H9 (cell line): ENCODE measurements at regions not wholly inside any gene's neighbourhood (a gene's known extent, or its start where the extent isn't known, plus 50 kb on each side); places are given as distances from the start of the nearest gene placed in this dataset.
"Not testable (repeated sequence)": the region's sequence is repeated elsewhere in the genome, so short reads cannot be mapped to it uniquely, and the experiment has no call there.

Experiments used
- DNase-seq: peaks from one replicate; pipeline ENCODE4 v3.0.0-alpha.2; 2017
- H2AFZ ChIP-seq: one replicate; pipeline ENCODE4 v1.6.1; 2013; ENCODE audit warnings: mild to moderate bottlenecking, low read length, control low read depth, moderate library complexity
- H2AK5ac ChIP-seq: 2 replicates; pipeline ENCODE4 v1.6.1; 2013; ENCODE audit warnings: low read length, control low read depth, mixed read lengths; ENCODE audit not compliant: insufficient read length
- H2BK120ac ChIP-seq: one replicate; pipeline ENCODE4 v1.6.1; 2013; ENCODE audit warnings: low read depth, mild to moderate bottlenecking, low read length, control low read depth, inconsistent platforms; ENCODE audit not compliant: poor library complexity, severe bottlenecking
- H2BK12ac ChIP-seq: 2 replicates; pipeline ENCODE4 v1.6.1; 2013; ENCODE audit warnings: low read length, control low read depth, mixed read lengths, low read depth; ENCODE audit not compliant: insufficient read length
- H2BK15ac ChIP-seq: 2 replicates; pipeline ENCODE4 v1.6.1; 2013; ENCODE audit warnings: low read depth, low read length, control low read depth
- H2BK20ac ChIP-seq: one replicate; pipeline ENCODE4 v1.6.1; 2013; ENCODE audit warnings: low read depth, mild to moderate bottlenecking, low read length, control low read depth, inconsistent platforms; ENCODE audit not compliant: poor library complexity, severe bottlenecking
- H2BK5ac ChIP-seq: 2 replicates; pipeline ENCODE4 v1.6.1; 2013; ENCODE audit warnings: low read length, control low read depth, mixed read lengths; ENCODE audit not compliant: insufficient read length
- H3K14ac ChIP-seq: 2 replicates; pipeline ENCODE4 v1.6.1; 2013; ENCODE audit warnings: low read length, control low read depth; ENCODE audit not compliant: insufficient read depth
- H3K18ac ChIP-seq: 2 replicates; pipeline ENCODE4 v1.6.1; 2013; ENCODE audit warnings: low read depth, mild to moderate bottlenecking, mixed read lengths, low read length, control low read depth; ENCODE audit not compliant: insufficient read length
- H3K23ac ChIP-seq: 2 replicates; pipeline ENCODE4 v1.6.1; 2013; ENCODE audit warnings: low read length, control low read depth, mixed read lengths, low read depth; ENCODE audit not compliant: insufficient read length
- H3K23me2 ChIP-seq: 2 replicates; pipeline ENCODE4 v1.6.1; 2013; ENCODE audit warnings: low read depth, mild to moderate bottlenecking, mixed read lengths, low read length, control low read depth; ENCODE audit not compliant: insufficient read length, poor library complexity, severe bottlenecking
- H3K27ac ChIP-seq: 2 replicates; pipeline ENCODE4 v1.5.1; 2013; ENCODE audit warnings: low read length, control low read depth, mixed read lengths, low read depth; ENCODE audit not compliant: insufficient read length
- H3K27me3 ChIP-seq: 2 replicates; pipeline ENCODE4 v1.6.1; 2013; ENCODE audit warnings: low read length, control low read depth, inconsistent platforms; ENCODE audit not compliant: insufficient read depth
- H3K4ac ChIP-seq: 2 replicates; pipeline ENCODE4 v1.6.1; 2013; ENCODE audit warnings: low read depth, mild to moderate bottlenecking, control low read depth, inconsistent platforms, low read length, moderate library complexity
- H3K4me1 ChIP-seq: 2 replicates; pipeline ENCODE4 v1.6.1; 2013; ENCODE audit warnings: low read length, control low read depth, inconsistent platforms; ENCODE audit not compliant: insufficient read depth
- H3K4me2 ChIP-seq: 2 replicates; pipeline ENCODE4 v1.6.1; 2013; ENCODE audit warnings: low read length, control low read depth, mixed read lengths; ENCODE audit not compliant: insufficient read length, insufficient read depth
- H3K56ac ChIP-seq: 2 replicates; pipeline ENCODE4 v1.6.1; 2013; ENCODE audit warnings: low read depth, mild to moderate bottlenecking, mixed read lengths, low read length, control low read depth; ENCODE audit not compliant: insufficient read length
- H3K79me1 ChIP-seq: 2 replicates; pipeline ENCODE4 v1.6.1; 2013; ENCODE audit warnings: low read depth, mild to moderate bottlenecking, moderate library complexity, low read length, control low read depth, inconsistent platforms; ENCODE audit not compliant: insufficient read depth, poor library complexity, severe bottlenecking
- H3K79me2 ChIP-seq: 2 replicates; pipeline ENCODE4 v1.6.1; 2013; ENCODE audit warnings: low read length, control low read depth, inconsistent platforms; ENCODE audit not compliant: insufficient read depth
- H3K9ac ChIP-seq: 2 replicates; pipeline ENCODE4 v1.6.1; 2013; ENCODE audit warnings: low read length, control low read depth, mixed read lengths; ENCODE audit not compliant: insufficient read length; ENCODE audit errors: extremely low read depth
- H3K9me3 ChIP-seq: one replicate; pipeline ENCODE4 v1.6.1; 2013; ENCODE audit warnings: low read depth, low read length, inconsistent platforms; ENCODE audit not compliant: control insufficient read depth
- H3T11ph ChIP-seq: one replicate; pipeline ENCODE4 v1.6.1; 2013; ENCODE audit warnings: mild to moderate bottlenecking, low read length, control low read depth, inconsistent platforms
- H4K20me1 ChIP-seq: one replicate; pipeline ENCODE4 v1.6.1; 2013; ENCODE audit not compliant: control insufficient read depth, insufficient read length, insufficient read depth
- H4K5ac ChIP-seq: 2 replicates; pipeline ENCODE4 v1.6.1; 2013; ENCODE audit warnings: low read depth, mild to moderate bottlenecking, mixed read lengths, low read length, control low read depth; ENCODE audit not compliant: insufficient read length
- H4K8ac ChIP-seq: replicated peaks from 2 replicates; pipeline ENCODE4 v1.6.1; 2013; ENCODE audit warnings: low read length, control low read depth, mixed read lengths, low read depth; ENCODE audit not compliant: insufficient read length
- H4K91ac ChIP-seq: 2 replicates; pipeline ENCODE4 v1.6.1; 2013; ENCODE audit warnings: low read depth, mild to moderate bottlenecking, moderate library complexity, mixed read lengths, low read length, control low read depth; ENCODE audit not compliant: insufficient read length
- H3K27ac Mint-ChIP-seq, 3 experiments: 2 replicates in 2 of 3; 3 replicates in 1 of 3; pipeline ENCODE4 v1.8.0; 2020 to 2021; ENCODE audit warnings: mixed read lengths in 3 of 3, mild to moderate bottlenecking in 1 of 3, moderate library complexity in 1 of 3
- H3K27me3 Mint-ChIP-seq: 2 replicates; pipeline ENCODE4 v1.8.0; 2021; ENCODE audit warnings: low read depth, mild to moderate bottlenecking, moderate library complexity, mixed read lengths
- H3K36me3 Mint-ChIP-seq, 3 experiments: 2 replicates in 2 of 3; 3 replicates in 1 of 3; pipeline ENCODE4 v1.8.0; 2020 to 2021; ENCODE audit warnings: low read depth in 3 of 3, mixed read lengths in 3 of 3; ENCODE audit not compliant: insufficient read depth in 1 of 3
- H3K4me1 Mint-ChIP-seq, 2 experiments: 2 replicates each; pipeline ENCODE4 v1.8.0; 2020; ENCODE audit warnings: mixed read lengths in 2 of 2
- H3K4me3 Mint-ChIP-seq, 2 experiments: 2 replicates in 1 of 2; 3 replicates in 1 of 2; pipeline ENCODE4 v1.8.0; 2020 to 2021; ENCODE audit warnings: mild to moderate bottlenecking in 2 of 2, mixed read lengths in 2 of 2, moderate library complexity in 1 of 2
- H3K9me3 Mint-ChIP-seq, 2 experiments: 2 replicates in 1 of 2; 3 replicates in 1 of 2; pipeline ENCODE4 v1.8.0; 2020; ENCODE audit warnings: mild to moderate bottlenecking in 2 of 2, mixed read lengths in 2 of 2, moderate library complexity in 1 of 2
- WGBS: extraction: QIAGEN DNeasy Blood & Tissue Kit; methylation state at CpG from one replicate; pipeline ENCODE4 v1.1.7; 2013; ENCODE audit warnings: missing lambda C conversion rate, low lambda C conversion rate, mixed read lengths; ENCODE audit not compliant: insufficient read length; ENCODE audit errors: extremely low coverage; 5-methylcytosine and 5-hydroxymethylcytosine counted together
- TF ChIP-seq, protein P1 (sequence below): fragments of 200-600 bp; sonication (generic); conservative IDR thresholded peaks from 3 replicates; pipeline ENCODE4 v1.8.0; 2021; ENCODE audit warnings: antibody characterized with exemption, mild to moderate bottlenecking

DNA sequence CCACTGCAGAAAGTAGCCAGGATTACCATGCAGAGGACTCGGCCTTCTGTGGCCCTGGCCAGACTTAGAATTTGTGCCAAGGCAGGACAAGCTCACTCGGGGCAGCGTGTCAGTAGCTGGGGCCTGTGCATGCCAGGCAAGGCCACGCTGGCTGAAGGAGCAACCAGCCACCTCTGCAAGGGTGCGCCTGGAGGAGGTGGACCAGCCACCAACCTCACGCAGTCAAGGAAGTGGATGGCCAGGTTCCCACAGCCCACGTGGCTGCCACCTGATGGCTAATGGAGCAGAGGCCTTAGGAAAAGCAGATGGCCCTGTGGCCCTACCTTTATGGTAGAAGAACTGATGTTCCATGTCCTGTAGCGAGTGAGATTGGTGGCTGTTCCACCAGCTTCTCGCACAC is 107.9 kb downstream of the CCDC74A start:
- Histone ChIP-seq H4K20me1 (no peaks in the 10 kb centered on the region), H3K14ac (no peak overlapping the region), H3K79me2 (no peaks in the 10 kb centered on the region), H2BK20ac (no peak overlapping the region), H4K8ac (no peak overlapping the region), H3T11ph (no peak overlapping the region), H3K9ac (no peak overlapping the region), H3K56ac (no peak overlapping the region), H4K91ac (no peak overlapping the region), H2AK5ac (no peak overlapping the region), H3K23ac (no peak overlapping the region), H2BK15ac (no peak overlapping the region), H3K23me2 (no peaks in the 10 kb centered on the region), H2AFZ (no peak overlapping the region), H3K79me1 (no peaks in the 10 kb centered on the region), H2BK12ac (no peak overlapping the region), H4K5ac (no peak overlapping the region), H3K4me1 (no peaks in the 10 kb centered on the region), H2BK5ac (no peak overlapping the region), H3K18ac (no peak overlapping the region), H3K4me2 (no peak overlapping the region), H2BK120ac (no peak overlapping the region), H3K27ac (no peak overlapping the region), H3K27me3 (no peaks in the 10 kb centered on the region), H3K4ac (no peak overlapping the region), H3K9me3 (no peaks in the 10 kb centered on the region)
- H3K36me3 Mint-ChIP-seq = no peaks in the 10 kb centered on the region
- no peak overlapping the region; a peak in 1 of 7 replicates for H3K27ac Mint-ChIP-seq
- H3K9me3 Mint-ChIP-seq = no peaks in the 10 kb centered on the region; a peak in 1 of 5 replicates
- no peak for DNase-seq
- H3K27me3 Mint-ChIP-seq = no peaks in the 10 kb centered on the region
- no CpG with 5 or more reads among the region's 9 CpGs for WGBS
- TF ChIP-seq, protein P1, sequence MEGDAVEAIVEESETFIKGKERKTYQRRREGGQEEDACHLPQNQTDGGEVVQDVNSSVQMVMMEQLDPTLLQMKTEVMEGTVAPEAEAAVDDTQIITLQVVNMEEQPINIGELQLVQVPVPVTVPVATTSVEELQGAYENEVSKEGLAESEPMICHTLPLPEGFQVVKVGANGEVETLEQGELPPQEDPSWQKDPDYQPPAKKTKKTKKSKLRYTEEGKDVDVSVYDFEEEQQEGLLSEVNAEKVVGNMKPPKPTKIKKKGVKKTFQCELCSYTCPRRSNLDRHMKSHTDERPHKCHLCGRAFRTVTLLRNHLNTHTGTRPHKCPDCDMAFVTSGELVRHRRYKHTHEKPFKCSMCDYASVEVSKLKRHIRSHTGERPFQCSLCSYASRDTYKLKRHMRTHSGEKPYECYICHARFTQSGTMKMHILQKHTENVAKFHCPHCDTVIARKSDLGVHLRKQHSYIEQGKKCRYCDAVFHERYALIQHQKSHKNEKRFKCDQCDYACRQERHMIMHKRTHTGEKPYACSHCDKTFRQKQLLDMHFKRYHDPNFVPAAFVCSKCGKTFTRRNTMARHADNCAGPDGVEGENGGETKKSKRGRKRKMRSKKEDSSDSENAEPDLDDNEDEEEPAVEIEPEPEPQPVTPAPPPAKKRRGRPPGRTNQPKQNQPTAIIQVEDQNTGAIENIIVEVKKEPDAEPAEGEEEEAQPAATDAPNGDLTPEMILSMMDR = no peak
- no peak overlapping the region for H3K4me3 Mint-ChIP-seq
- H3K4me1 Mint-ChIP-seq = no peaks in the 10 kb centered on the region

DNA sequence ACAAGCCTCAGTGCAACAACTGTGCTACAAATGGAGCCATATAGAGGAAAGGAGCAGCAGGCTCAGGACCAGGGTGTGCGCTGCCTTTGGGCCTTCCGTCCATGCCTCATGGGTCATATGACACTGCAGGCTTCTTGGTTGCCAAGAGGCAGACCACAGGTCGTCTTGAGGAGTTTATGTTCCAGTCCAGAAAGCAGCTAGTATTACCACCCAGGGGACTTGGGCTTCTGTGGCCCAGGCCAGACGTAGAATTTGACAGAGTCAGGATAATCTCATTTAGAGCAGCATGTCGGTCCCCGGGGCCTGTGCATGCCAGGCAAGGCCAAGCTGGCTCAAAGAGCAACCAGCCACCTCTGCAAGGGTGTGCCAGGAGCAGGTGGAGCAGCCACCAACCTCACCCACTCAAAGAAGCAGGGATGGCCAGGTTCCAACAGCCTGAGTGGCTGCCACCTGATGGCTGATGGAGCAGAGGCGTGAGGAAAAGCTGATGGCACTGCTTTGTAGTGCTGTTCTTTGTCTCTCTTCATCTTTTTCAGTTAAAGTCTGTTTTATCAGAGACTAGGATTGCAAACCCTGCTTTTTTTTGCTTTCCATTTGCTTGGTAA is 109.1 kb downstream of the CCDC74A start:
- not testable (repeated sequence) for H3K4me1 Mint-ChIP-seq, H2AK5ac ChIP-seq, H3K18ac ChIP-seq, H3K23ac ChIP-seq, H4K8ac ChIP-seq, H3K27ac ChIP-seq, H3K9me3 Mint-ChIP-seq, H3K27me3 ChIP-seq, H3K4ac ChIP-seq, H3T11ph ChIP-seq, H2BK5ac ChIP-seq, H3K27me3 Mint-ChIP-seq, H2AFZ ChIP-seq, DNase-seq, H3K56ac ChIP-seq, H4K20me1 ChIP-seq, H3K79me2 ChIP-seq, H2BK15ac ChIP-seq, H4K91ac ChIP-seq, H3K27ac Mint-ChIP-seq, H3K14ac ChIP-seq, H3K9ac ChIP-seq, H3K4me1 ChIP-seq, H4K5ac ChIP-seq, H2BK20ac ChIP-seq, H3K4me3 Mint-ChIP-seq, H3K79me1 ChIP-seq, H3K36me3 Mint-ChIP-seq, H3K23me2 ChIP-seq, H2BK120ac ChIP-seq, H3K9me3 ChIP-seq, H3K4me2 ChIP-seq, H2BK12ac ChIP-seq
- WGBS = no CpG with 5 or more reads among the region's 7 CpGs
